ENCODE measurements at regions not wholly inside any gene's neighbourhood (a gene's known extent, or its start where the extent isn't known, plus 50 kb on each side); places are given as distances from the start of the nearest gene placed in this dataset.
A peak's percentile ranks its signal among the peaks of the same experiment; 100 is the strongest.

DNA sequence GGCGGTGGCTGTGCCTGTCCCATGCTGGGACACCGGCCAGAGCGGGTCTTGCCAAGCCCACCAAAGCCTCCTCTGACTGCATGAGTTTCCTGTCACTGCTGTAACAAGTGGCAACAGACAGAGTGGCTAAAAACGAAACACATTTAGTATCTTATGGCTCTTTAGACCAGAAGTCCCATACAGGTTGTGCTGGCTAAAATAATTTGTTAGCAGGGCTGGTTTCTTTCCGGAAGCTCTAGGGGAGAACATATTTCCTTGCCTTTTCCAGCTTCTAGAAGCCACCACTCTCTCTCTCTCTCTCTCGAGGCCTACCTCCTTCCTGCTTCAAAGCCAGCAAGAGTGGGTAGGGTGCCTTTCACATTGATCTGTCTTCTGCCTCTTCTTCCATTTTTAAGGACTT, 171.6 kb upstream of the PLPP4 start:
- DNase-seq (ENCODE audit: low read depth): no peak

- DNase-seq (ENCODE audit: low read depth): no peak
These were observed 170.7 kb upstream of the PLPP4 start for GRCh38 chr10:120286280-120286679.

DNA sequence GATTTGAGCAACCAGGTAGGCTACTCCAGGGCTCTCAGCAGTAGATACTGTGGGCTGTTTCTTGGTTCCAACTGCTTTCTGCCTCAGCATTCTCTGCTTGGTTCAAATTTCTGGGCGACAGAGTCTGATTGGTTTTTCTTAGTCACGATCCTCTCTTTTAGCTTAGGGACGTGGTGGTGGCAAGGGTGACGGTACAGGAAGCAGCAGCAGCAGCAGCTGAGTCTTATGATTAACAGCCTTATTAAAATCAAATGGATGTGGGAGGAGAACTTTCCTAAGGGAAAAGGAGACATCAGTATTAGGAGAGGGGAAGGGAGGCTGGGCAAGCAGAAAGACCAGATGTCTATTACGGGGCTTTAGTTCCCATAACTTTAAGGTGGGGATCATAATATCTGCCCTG, 156.5 kb upstream of the PLPP4 start:
- no peak for DNase-seq (ENCODE audit: low read depth)

DNA sequence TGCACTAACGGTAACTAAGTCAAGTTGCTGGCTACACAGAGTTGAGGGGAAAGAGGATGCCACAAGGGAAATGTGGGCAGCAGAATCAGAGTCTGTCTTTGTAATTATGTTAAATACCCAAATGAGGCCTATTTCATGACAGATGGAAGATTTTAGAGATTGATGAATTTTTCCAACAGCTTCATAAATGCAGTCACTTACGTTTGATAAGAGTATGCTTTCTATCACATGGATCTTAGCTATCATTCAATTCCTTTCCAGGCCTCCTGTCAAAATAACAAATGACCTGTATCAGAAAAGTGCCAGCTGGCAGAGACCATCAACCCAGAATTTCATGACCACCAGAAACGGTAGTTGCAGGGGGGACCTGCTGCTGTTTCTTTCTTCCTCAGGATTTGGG, 148.4 kb upstream of the PLPP4 start:
- no peak for DNase-seq (ENCODE audit: low read depth)

DNA sequence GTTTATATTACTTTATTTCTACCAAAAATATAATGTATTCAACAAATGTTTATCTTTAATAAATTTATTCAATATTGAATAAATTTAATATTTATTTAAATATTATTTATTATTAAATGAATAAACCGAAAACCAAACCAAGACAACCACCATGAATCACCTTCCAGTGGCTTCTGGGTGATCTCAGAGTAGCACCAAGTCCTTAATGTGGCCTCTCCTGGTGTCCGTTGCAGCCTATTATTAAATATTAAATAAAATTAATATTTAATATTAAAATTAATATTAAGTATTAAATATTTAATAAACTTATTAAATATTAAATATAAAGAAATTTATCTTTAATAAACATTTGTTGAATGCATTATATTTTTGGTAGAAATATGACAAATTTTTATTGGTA, 143.3 kb upstream of the PLPP4 start:
- no peak for DNase-seq (ENCODE audit: low read depth)

- DNase-seq (ENCODE audit: low read depth): no peak
These were observed 142.6 kb upstream of the PLPP4 start for GRCh38 chr10:120314442-120314841.

DNA sequence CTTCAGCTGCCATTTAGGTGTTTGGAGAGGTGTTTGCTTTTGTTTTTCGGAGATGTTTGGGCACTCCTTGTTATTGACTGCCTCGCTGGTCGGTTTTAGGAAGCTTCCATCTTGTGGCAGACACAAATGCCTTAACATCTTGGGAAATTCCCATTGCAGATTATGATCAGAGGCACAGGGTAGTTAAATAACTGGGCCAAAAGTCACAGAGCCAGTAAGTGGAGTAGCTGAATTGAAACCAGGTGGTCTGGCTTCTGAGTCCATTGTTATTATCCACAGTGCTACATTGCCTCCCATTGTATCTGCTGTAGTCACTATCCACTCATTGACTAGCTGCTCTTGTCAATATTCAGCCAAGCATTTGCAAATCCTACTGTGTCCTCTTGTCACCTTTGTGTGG, 138.2 kb upstream of the PLPP4 start:
- DNase-seq (ENCODE audit: low read depth): no peak

DNA sequence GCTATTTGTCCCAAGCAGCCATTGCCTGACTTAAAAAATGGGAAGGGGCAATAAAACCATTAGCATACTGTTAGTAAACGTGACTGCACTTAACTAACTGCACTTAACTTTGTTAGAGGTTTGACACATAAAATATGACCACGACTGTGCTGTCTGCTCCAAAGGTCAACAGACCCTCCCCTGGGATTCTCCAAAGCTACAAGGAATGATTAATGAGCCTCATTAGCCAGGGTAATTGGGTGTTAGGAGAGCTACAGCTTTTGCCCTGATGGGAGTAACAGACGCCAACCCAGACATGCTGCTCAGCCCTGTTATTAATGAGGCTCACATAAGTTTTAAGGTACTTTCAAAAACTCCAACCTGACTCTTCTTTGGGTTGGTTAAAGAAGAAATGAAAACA, 129.4 kb upstream of the PLPP4 start:
- DNase-seq (ENCODE audit: low read depth): no peak

DNA sequence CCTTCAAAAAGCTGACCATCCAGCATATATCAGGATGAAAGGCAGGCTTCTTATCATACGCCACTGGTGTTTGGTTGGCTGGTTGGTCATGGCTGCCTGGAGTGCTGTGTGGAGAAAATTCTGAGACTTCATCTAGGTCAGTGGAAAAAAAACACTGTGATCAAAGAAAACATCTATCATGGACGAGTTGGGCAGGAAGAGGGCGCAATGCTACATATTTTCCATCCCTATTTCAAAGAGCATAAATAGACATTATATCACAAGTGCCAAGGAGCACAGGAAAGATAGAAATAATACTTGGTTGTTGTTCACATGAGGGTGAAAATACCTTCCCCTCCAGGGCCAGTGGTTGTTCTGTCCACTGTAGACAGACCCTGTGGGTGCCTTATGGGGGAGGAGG, 128.4 kb upstream of the PLPP4 start:
- no peak for DNase-seq (ENCODE audit: low read depth)

- DNase-seq (ENCODE audit: low read depth): no peak
These were observed 121.5 kb upstream of the PLPP4 start for GRCh38 chr10:120335553-120335952.

GRCh38 chr10:120336306-120336910, 120.6 kb upstream of the PLPP4 start:
- no peak for DNase-seq (ENCODE audit: low read depth)

DNA sequence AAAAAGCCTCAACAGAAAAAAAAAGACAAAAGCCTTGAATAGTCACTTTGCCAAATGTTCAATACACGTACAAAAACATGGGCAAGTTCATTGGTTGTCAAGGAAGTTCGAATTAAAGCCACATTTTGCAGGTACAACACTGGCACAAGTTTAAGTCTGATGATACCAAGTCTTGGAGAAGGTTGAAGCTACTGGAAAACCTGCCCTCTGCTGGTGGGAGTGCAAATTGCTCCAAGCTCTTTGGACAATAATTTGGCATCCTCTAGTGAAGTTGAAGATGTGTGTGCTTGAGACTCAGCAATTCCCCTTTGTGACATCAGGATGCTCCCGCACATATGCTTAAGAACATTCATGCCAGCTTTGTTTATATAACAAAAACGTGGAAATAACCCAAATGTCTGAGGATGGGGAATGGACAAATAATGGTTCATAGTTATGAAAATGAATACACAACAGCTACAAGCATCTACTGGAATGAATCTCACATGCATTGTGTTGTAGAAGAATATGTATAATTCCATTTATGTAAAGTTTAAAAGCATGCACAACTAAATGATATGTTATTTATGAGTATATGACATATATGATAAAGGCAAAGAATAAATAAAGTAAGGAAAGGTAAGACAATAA, 120.0 kb upstream of the PLPP4 start:
- peak; percentile 46 for DNase-seq (ENCODE audit: low read depth)

DNA sequence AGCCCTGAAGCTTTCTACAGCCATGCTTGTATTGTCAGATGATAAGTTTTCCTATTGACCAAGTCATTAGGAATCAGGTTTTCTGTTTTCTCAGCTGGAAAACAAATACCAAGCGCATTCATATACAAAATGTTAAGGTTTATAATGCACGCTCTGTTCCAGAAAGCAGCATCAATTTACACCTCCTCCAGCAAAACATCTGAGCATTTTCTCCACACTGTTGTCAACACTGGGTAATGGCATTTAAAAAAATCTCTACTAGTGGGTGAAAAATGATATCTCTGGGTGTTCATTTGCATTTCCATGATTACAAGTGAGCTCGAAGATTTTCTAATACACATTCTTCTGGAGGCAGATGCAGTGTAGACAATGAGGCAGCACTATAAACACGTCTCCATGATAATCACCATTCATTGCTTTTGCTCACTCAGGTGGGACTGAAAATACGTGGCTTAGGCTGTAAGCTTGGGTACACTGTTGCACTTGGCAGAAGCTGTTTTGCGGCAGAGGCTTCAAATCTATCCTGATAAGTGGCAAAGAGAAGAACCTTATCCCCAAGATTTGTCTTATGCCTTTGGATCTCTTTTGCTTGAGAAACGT, 114.8 kb upstream of the PLPP4 start:
- DNase-seq (ENCODE audit: low read depth): no peak

GRCh38 chr10:120345186-120345585, 111.8 kb upstream of the PLPP4 start:
- no peak for DNase-seq (ENCODE audit: low read depth)

DNA sequence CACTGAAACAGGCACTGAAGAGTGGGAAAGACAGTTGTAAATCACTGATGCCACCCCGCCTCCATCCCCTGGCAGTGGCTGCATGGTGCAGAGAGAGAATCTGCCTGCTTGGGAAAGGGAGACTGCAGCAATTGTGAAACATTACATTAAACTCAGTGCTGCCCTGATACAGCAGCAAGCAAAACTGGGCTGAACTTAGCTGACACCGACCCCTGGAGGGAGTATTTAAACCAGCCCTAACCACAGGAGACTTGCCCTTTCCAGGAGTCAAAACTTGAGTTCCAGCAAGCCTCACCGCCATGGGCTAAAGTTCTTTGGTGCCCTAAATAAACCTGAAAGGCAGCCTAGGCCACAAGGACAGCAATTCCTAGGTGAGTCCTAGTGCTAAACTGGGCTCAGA, 109.4 kb upstream of the PLPP4 start:
- DNase-seq (ENCODE audit: low read depth): no peak

DNA sequence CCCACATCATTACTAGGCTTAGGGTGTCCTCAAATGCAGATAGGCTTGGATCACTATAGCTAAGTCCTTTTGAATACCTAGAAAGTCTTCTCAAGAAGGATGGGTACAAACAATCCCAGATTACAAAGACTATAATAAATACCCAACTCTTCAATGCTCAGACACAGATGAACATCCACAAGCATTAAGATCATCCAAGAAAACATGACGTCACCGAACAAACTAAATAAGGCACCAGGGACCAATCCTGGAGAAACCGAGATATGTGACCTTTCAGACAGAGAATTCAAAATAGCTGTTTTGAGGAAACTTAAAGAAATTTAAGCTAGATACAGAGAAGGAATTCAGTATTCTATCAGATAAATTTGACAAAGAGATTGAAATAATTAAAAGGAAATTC, 108.0 kb upstream of the PLPP4 start:
- no peak for DNase-seq (ENCODE audit: low read depth)

GRCh38 chr10:120355425-120355824, 101.6 kb upstream of the PLPP4 start:
- no peak for DNase-seq (ENCODE audit: low read depth)

DNA sequence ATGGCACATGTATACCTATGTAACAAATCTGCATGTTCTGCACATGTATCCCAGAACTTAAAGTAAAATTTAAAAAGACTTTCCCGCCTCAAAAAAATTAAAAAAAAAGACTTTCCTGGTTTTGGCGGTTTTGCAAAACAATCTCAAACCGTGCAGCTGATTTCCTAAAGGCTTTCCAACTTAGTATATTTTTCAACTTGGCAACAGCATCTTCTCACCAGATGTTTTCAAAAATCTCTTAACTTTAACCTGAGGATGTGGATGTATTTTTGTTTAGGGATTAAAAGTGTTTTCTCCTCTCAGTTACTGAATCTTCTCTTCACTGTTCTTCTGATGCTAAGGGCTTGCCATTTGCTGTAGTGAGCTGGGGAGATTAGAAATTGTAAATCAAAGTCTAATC, 96.5 kb upstream of the PLPP4 start:
- no peak for DNase-seq (ENCODE audit: low read depth)

GRCh38 chr10:120365872-120366271, 91.2 kb upstream of the PLPP4 start:
- no peak for DNase-seq (ENCODE audit: low read depth)

- DNase-seq (ENCODE audit: low read depth): no peak
These were observed 89.7 kb upstream of the PLPP4 start for GRCh38 chr10:120367341-120367740.

- no peak for DNase-seq (ENCODE audit: low read depth)
These were observed 88.7 kb upstream of the PLPP4 start for GRCh38 chr10:120368338-120368737.

DNA sequence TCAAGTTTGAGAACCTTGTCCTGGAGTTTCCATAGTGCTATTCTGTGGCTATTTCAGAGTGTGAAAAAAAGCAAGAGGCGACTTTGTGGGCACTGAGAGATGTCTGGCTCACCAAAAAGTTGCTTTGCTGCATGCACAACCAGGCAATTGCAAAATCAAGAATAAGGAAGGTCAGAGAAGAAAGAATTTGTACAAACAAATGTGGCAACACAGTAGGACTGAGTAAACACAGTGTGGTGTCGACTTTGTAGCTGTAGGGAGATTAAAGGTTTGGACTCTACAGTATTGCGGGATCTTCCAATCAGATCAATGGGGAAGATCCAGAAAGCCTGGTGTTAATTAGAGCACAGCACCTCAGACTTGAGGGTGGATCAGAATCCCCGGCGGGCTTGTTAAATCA, 88.1 kb upstream of the PLPP4 start:
- no peak for DNase-seq (ENCODE audit: low read depth)

DNA sequence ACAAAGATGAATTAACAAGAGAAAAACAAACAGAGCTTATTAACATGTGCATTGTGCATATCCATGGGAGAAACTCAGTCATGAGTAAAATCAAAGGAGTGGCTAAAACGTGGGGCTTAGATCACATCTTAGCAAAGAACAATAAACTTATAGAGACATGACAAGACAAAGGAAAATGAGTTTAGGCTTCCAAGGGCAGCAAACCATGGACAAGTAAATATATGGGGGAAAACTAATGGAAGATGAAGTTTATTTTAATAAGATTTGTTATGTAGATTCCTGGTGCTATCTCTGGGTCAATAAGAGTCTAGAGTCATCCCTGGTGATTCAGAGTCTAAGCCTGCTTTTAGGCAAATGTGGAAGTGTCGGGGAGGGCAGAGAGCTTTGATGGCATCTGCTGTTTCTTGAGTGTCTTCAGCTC, 87.2 kb upstream of the PLPP4 start:
- DNase-seq (ENCODE audit: low read depth): no peak

- no peak for DNase-seq (ENCODE audit: low read depth)
These were observed 85.2 kb upstream of the PLPP4 start for GRCh38 chr10:120371856-120372255.
